ENCODE measurements at regions not wholly inside any gene's neighbourhood (a gene's known extent, or its start where the extent isn't known, plus 50 kb on each side); places are given as distances from the start of the nearest gene placed in this dataset.

- no peak overlapping the region for H3K4me3 ChIP-seq
- peak in 1 of 8 experiments; percentile 21 for ATAC-seq (replicated peaks in 6 of 8)
- peaks cover 2 to 3% of the 10 kb centered on the region in 2 donors for H3K4me1 ChIP-seq (replicated peaks in 1 of 2)
- H3K27ac ChIP-seq: no peak overlapping the region
- 0 to 80% (median 55%) methylated on average over 1 to 3 of the region's 3 CpGs; no CpG with 5 or more reads in 4 of the 10 experiments for WGBS, 10 experiments
- in situ Hi-C loops (cut with MboI; ENCODE audit: low pct_unique_long_range_greater_than_20kb in 2 of 9, low sequenced_read_pairs in 9 of 9, unreplicated experiment in 9 of 9): no loop called here
These were observed 161.4 kb upstream of the CDH11 start for GRCh38 chr16:65283181-65283651.

- ATAC-seq (replicated peaks in 6 of 8): no peak
- Histone ChIP-seq H3K4me1 (replicated peaks in 1 of 2) (peaks cover 2 to 3% of the 10 kb centered on the region in 2 donors), H3K27ac (no peak overlapping the region), H3K4me3 (no peak overlapping the region)
- WGBS, 10 experiments: 20 to 100% (median 65%) methylated on average over 1 to 2 of the region's 2 CpGs; no CpG with 5 or more reads in 2 of the 10 experiments
- in situ Hi-C loops (cut with MboI; ENCODE audit: low pct_unique_long_range_greater_than_20kb in 2 of 9, low sequenced_read_pairs in 9 of 9, unreplicated experiment in 9 of 9): no loop called here
These were observed 159.7 kb upstream of the CDH11 start for GRCh38 chr16:65281586-65281985.

GRCh38 chr16:65280845-65281512 lies 159.1 kb upstream of the CDH11 start:
- H3K4me3 ChIP-seq: no peak overlapping the region

GRCh38 chr16:65279576-65279975 lies 157.7 kb upstream of the CDH11 start:
- peak in 4 of 8 experiments; percentile 11 to 70 (median 50) for ATAC-seq (replicated peaks in 6 of 8)
- H3K27ac ChIP-seq: no peak overlapping the region
- WGBS, 10 experiments: 13 to 83% (median 68%) methylated on average over 1 of the region's 1 CpG; no CpG with 5 or more reads in 4 of the 10 experiments
- no peak overlapping the region for H3K4me3 ChIP-seq
- H3K4me1 ChIP-seq (replicated peaks in 1 of 2): peaks cover 2 to 3% of the 10 kb centered on the region in 2 donors
- in situ Hi-C loops (cut with MboI; ENCODE audit: low pct_unique_long_range_greater_than_20kb in 2 of 9, low sequenced_read_pairs in 9 of 9, unreplicated experiment in 9 of 9): no loop called here

More at GRCh38 chr16:65280845-65281512, 159.1 kb upstream of the CDH11 start:
- in situ Hi-C loops (cut with MboI; ENCODE audit: low pct_unique_long_range_greater_than_20kb in 2 of 9, low sequenced_read_pairs in 9 of 9, unreplicated experiment in 9 of 9): no loop called here
- Histone ChIP-seq H3K4me1 (replicated peaks in 1 of 2) (peaks cover 2 to 3% of the 10 kb centered on the region in 2 donors), H3K27ac (no peak overlapping the region)
- peak in 3 of 8 experiments; percentile 60 to 90 (median 67) for ATAC-seq (replicated peaks in 6 of 8)
- WGBS, 10 experiments: 0 to 59% (median 30%) methylated on average over 1 to 7 of the region's 8 CpGs

- in situ Hi-C loops (cut with MboI; ENCODE audit: low pct_unique_long_range_greater_than_20kb in 2 of 9, low sequenced_read_pairs in 9 of 9, unreplicated experiment in 9 of 9): no loop called here
- ATAC-seq (replicated peaks in 6 of 8): peak in 1 of 8 experiments; percentile 7
- H3K4me3 ChIP-seq: no peak overlapping the region
- 14 to 100% methylated on average over 1 to 2 of the region's 6 CpGs; no CpG with 5 or more reads in 8 of the 10 experiments for WGBS, 10 experiments
- no peak overlapping the region for H3K27ac ChIP-seq
- H3K4me1 ChIP-seq (replicated peaks in 1 of 2): peaks cover 2 to 3% of the 10 kb centered on the region in 2 donors
These were observed 157.0 kb upstream of the CDH11 start for GRCh38 chr16:65278874-65279273.

GRCh38 chr16:65274566-65274965 lies 152.7 kb upstream of the CDH11 start:
- no peak overlapping the region for H3K27ac ChIP-seq
- no peak overlapping the region for H3K4me3 ChIP-seq
- in situ Hi-C loops (cut with MboI; ENCODE audit: low pct_unique_long_range_greater_than_20kb in 2 of 9, low sequenced_read_pairs in 9 of 9, unreplicated experiment in 9 of 9): no loop called here
- H3K4me1 ChIP-seq (replicated peaks in 1 of 2): no peaks in the 10 kb centered on the region
- WGBS, 10 experiments: 20 to 88% (median 70%) methylated on average over 1 to 3 of the region's 3 CpGs; no CpG with 5 or more reads in 2 of the 10 experiments
- no peak for ATAC-seq (replicated peaks in 6 of 8)

- Histone ChIP-seq H3K27ac (no peak overlapping the region), H3K4me3 (no peak overlapping the region), H3K4me1 (replicated peaks in 1 of 2) (no peaks in the 10 kb centered on the region)
- ATAC-seq (replicated peaks in 6 of 8): peak in 2 of 8 experiments; percentile 83 to 89
- 0 to 100% (median 75%) methylated on average over 1 to 4 of the region's 4 CpGs; no CpG with 5 or more reads in 2 of the 10 experiments for WGBS, 10 experiments
- in situ Hi-C loops (cut with MboI; ENCODE audit: low pct_unique_long_range_greater_than_20kb in 2 of 9, low sequenced_read_pairs in 9 of 9, unreplicated experiment in 9 of 9): no loop called here
These were observed 151.0 kb upstream of the CDH11 start for GRCh38 chr16:65272699-65273414.

GRCh38 chr16:65271996-65272395 lies 150.1 kb upstream of the CDH11 start:
- WGBS, 10 experiments: 0 to 100% (median 100%) methylated on average over 1 of the region's 1 CpG; no CpG with 5 or more reads in 7 of the 10 experiments
- no peak overlapping the region for H3K27ac ChIP-seq
- H3K4me1 ChIP-seq (replicated peaks in 1 of 2): no peaks in the 10 kb centered on the region
- in situ Hi-C loops (cut with MboI; ENCODE audit: low pct_unique_long_range_greater_than_20kb in 2 of 9, low sequenced_read_pairs in 9 of 9, unreplicated experiment in 9 of 9): no loop called here
- no peak overlapping the region for H3K4me3 ChIP-seq
- ATAC-seq (replicated peaks in 6 of 8): no peak

- WGBS, 10 experiments: 25 to 100% (median 75%) methylated on average over 1 of the region's 1 CpG; no CpG with 5 or more reads in 3 of the 10 experiments
- no peak overlapping the region for H3K4me3 ChIP-seq
- no peak for ATAC-seq (replicated peaks in 6 of 8)
These were observed 146.5 kb upstream of the CDH11 start for GRCh38 chr16:65268331-65268730.

GRCh38 chr16:65263896-65264295 lies 142.0 kb upstream of the CDH11 start:
- Histone ChIP-seq H3K27ac (no peak overlapping the region), H3K4me1 (replicated peaks in 1 of 2) (no peaks in the 10 kb centered on the region), H3K4me3 (no peak overlapping the region)
- in situ Hi-C loops (cut with MboI; ENCODE audit: low pct_unique_long_range_greater_than_20kb in 2 of 9, low sequenced_read_pairs in 9 of 9, unreplicated experiment in 9 of 9): no loop called here
- WGBS, 10 experiments: 83 to 100% (median 100%) methylated on average over 1 of the region's 1 CpG; no CpG with 5 or more reads in 4 of the 10 experiments
- ATAC-seq (replicated peaks in 6 of 8): no peak

More at GRCh38 chr16:65268331-65268730, 146.5 kb upstream of the CDH11 start:
- in situ Hi-C loops (cut with MboI; ENCODE audit: low pct_unique_long_range_greater_than_20kb in 2 of 9, low sequenced_read_pairs in 9 of 9, unreplicated experiment in 9 of 9): no loop called here
- no peak overlapping the region for H3K27ac ChIP-seq
- H3K4me1 ChIP-seq (replicated peaks in 1 of 2): no peaks in the 10 kb centered on the region

- Histone ChIP-seq H3K4me1 (replicated peaks in 1 of 2) (peaks cover 0 to 10% of the 10 kb centered on the region in 2 donors), H3K27ac (no peak overlapping the region), H3K4me3 (no peak overlapping the region)
- WGBS, 10 experiments: 50 to 100% (median 88%) methylated on average over 1 of the region's 1 CpG
- in situ Hi-C loops (cut with MboI; ENCODE audit: low pct_unique_long_range_greater_than_20kb in 2 of 9, low sequenced_read_pairs in 9 of 9, unreplicated experiment in 9 of 9): no loop called here
- no peak for ATAC-seq (replicated peaks in 6 of 8)
These were observed 138.9 kb upstream of the CDH11 start for GRCh38 chr16:65260746-65261145.

- Histone ChIP-seq H3K4me1 (replicated peaks in 1 of 2) (peaks cover 0 to 14% of the 10 kb centered on the region in 2 donors), H3K27ac (no peak overlapping the region), H3K4me3 (no peak overlapping the region)
- 0 to 100% (median 10%) methylated on average over 1 of the region's 1 CpG; no CpG with 5 or more reads in 6 of the 10 experiments for WGBS, 10 experiments
- in situ Hi-C loops (cut with MboI; ENCODE audit: low pct_unique_long_range_greater_than_20kb in 2 of 9, low sequenced_read_pairs in 9 of 9, unreplicated experiment in 9 of 9): no loop called here
- ATAC-seq (replicated peaks in 6 of 8): peak in 3 of 8 experiments; percentile 47 to 60 (median 48)
These were observed 132.3 kb upstream of the CDH11 start for GRCh38 chr16:65254144-65254543.

GRCh38 chr16:65249768-65250167 lies 127.9 kb upstream of the CDH11 start:
- H3K4me3 ChIP-seq: no peak overlapping the region
- 0 to 100% (median 79%) methylated on average over 3 to 6 of the region's 8 CpGs; no CpG with 5 or more reads in 4 of the 10 experiments for WGBS, 10 experiments
- H3K27ac ChIP-seq: no peak overlapping the region
- in situ Hi-C loops (cut with MboI; ENCODE audit: low pct_unique_long_range_greater_than_20kb in 2 of 9, low sequenced_read_pairs in 9 of 9, unreplicated experiment in 9 of 9): no loop called here
- H3K4me1 ChIP-seq (replicated peaks in 1 of 2): peaks cover 0 to 3% of the 10 kb centered on the region in 2 donors
- peak in 3 of 8 experiments; percentile 83 to 91 (median 87) for ATAC-seq (replicated peaks in 6 of 8)
